Neutrophil (primary cell): ENCODE measurements at regions not wholly inside any gene's neighbourhood (a gene's known extent, or its start where the extent isn't known, plus 50 kb on each side); places are given as distances from the start of the nearest gene placed in this dataset.

ENCODE experiments used
- H3K27ac ChIP-seq: fragments of 200-600 bp; sonication (generic); 2 replicates; pipeline ENCODE4 v1.5.1; 2016; ENCODE audit warnings: mild to moderate bottlenecking, moderate library complexity
- H3K27me3 ChIP-seq: fragments of 200-600 bp; sonication (generic); 2 replicates; pipeline ENCODE4 v1.6.0; 2016; ENCODE audit warnings: mild to moderate bottlenecking
- H3K36me3 ChIP-seq: fragments of 200-600 bp; sonication (generic); 2 replicates; pipeline ENCODE4 v1.5.1; 2017
- H3K4me1 ChIP-seq, 2 experiments: fragments of 200-600 bp in 1 of 2; sonication (generic) in 1 of 2; 1 replicate in 1 of 2; 2 replicates in 1 of 2; pipeline versions ENCODE4 v1.5.1 to v1.6.1; 2013 to 2016; ENCODE audit warnings: low read depth in 1 of 2, low read length in 1 of 2, mild to moderate bottlenecking in 1 of 2, moderate library complexity in 1 of 2; ENCODE audit not compliant: control insufficient read depth in 1 of 2, insufficient read depth in 1 of 2
- H3K4me3 ChIP-seq, 2 experiments: fragments of 200-600 bp in 1 of 2; sonication (generic) in 1 of 2; 1 replicate in 1 of 2; 2 replicates in 1 of 2; pipeline ENCODE4 v1.5.1; 2013 to 2016; ENCODE audit warnings: low read depth in 1 of 2, low read length in 1 of 2, mild to moderate bottlenecking in 1 of 2, moderate library complexity in 1 of 2
- H3K9me3 ChIP-seq: fragments of 200-600 bp; sonication (generic); 2 replicates; pipeline ENCODE4 v1.5.1; 2016
- TF ChIP-seq, protein P1 (sequence below): fragments of 200-600 bp; sonication (generic); IDR thresholded peaks from 2 replicates; pipeline ENCODE4 v1.5.1; 2016; ENCODE audit warnings: antibody characterized with exemption

DNA sequence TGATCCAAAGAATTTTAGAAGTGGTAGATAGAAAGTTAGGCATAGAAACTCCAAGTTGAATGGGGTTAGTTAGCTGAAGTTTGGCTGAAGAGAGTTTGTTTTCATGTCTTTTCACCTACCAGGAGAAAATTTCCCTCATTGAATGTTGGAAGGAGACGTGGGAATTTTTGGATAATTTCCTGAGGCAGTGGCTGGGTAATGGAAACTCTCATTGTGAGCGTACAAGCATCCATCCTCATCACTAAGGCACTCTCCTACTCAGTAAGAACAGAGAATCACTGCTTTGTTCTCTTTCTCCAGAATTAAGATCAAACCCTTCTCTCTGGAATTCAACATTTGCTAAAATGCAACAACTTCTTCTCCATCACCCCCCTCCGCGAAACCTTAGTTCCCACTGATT, 179.7 kb downstream of the PALM2AKAP2 start:
- Histone ChIP-seq H3K36me3 (no peaks in the 10 kb centered on the region), H3K4me3 (no peak overlapping the region), H3K27me3 (peaks cover 10% of the 10 kb centered on the region), H3K4me1 (no peaks in the 10 kb centered on the region), H3K9me3 (no peaks in the 10 kb centered on the region), H3K27ac (no peak overlapping the region)
- TF ChIP-seq, protein P1, sequence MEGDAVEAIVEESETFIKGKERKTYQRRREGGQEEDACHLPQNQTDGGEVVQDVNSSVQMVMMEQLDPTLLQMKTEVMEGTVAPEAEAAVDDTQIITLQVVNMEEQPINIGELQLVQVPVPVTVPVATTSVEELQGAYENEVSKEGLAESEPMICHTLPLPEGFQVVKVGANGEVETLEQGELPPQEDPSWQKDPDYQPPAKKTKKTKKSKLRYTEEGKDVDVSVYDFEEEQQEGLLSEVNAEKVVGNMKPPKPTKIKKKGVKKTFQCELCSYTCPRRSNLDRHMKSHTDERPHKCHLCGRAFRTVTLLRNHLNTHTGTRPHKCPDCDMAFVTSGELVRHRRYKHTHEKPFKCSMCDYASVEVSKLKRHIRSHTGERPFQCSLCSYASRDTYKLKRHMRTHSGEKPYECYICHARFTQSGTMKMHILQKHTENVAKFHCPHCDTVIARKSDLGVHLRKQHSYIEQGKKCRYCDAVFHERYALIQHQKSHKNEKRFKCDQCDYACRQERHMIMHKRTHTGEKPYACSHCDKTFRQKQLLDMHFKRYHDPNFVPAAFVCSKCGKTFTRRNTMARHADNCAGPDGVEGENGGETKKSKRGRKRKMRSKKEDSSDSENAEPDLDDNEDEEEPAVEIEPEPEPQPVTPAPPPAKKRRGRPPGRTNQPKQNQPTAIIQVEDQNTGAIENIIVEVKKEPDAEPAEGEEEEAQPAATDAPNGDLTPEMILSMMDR, result no peak

GRCh38 chr9:109961626-109962025, 181.6 kb downstream of the PALM2AKAP2 start:
- no peaks in the 10 kb centered on the region for H3K4me1 ChIP-seq
- no peaks in the 10 kb centered on the region for H3K36me3 ChIP-seq
- no peak overlapping the region for H3K4me3 ChIP-seq
- no peak overlapping the region for H3K27ac ChIP-seq
- no peaks in the 10 kb centered on the region for H3K9me3 ChIP-seq
- H3K27me3 ChIP-seq, result peaks cover 10% of the 10 kb centered on the region
- TF ChIP-seq, protein P1, result no peak

DNA sequence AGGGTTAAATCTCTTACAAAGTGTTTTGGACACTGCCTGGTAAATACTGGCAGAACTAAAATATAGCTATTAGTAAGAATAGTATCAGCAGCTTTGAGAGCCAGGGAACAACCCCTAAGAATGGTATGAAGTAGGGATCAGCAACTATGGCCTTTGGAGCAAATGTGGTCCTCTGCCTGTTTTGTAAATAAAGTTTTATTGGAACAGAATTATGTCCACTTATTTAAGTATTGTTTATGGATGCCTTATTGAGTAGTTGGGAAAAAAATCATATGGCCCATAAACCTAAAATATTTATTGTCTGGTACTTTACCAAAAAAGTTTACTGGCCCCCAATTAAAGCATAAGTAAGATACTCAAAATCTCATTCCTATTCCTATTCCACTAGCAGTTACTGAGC, 182.2 kb downstream of the PALM2AKAP2 start:
- H3K36me3 ChIP-seq, result no peaks in the 10 kb centered on the region
- H3K27me3 ChIP-seq, result peaks cover 7% of the 10 kb centered on the region
- TF ChIP-seq, protein P1, result no peak
- H3K4me3 ChIP-seq, result no peak overlapping the region
- no peaks in the 10 kb centered on the region for H3K9me3 ChIP-seq
- H3K27ac ChIP-seq, result no peak overlapping the region
- no peaks in the 10 kb centered on the region for H3K4me1 ChIP-seq

- TF ChIP-seq, protein P1, result no peak
- Histone ChIP-seq H3K27me3 (no peaks in the 10 kb centered on the region), H3K4me3 (no peak overlapping the region), H3K27ac (no peak overlapping the region), H3K9me3 (no peaks in the 10 kb centered on the region), H3K4me1 (no peaks in the 10 kb centered on the region), H3K36me3 (no peaks in the 10 kb centered on the region)
Measured at GRCh38 chr9:109963079-109963478, 183.1 kb downstream of the PALM2AKAP2 start.

DNA sequence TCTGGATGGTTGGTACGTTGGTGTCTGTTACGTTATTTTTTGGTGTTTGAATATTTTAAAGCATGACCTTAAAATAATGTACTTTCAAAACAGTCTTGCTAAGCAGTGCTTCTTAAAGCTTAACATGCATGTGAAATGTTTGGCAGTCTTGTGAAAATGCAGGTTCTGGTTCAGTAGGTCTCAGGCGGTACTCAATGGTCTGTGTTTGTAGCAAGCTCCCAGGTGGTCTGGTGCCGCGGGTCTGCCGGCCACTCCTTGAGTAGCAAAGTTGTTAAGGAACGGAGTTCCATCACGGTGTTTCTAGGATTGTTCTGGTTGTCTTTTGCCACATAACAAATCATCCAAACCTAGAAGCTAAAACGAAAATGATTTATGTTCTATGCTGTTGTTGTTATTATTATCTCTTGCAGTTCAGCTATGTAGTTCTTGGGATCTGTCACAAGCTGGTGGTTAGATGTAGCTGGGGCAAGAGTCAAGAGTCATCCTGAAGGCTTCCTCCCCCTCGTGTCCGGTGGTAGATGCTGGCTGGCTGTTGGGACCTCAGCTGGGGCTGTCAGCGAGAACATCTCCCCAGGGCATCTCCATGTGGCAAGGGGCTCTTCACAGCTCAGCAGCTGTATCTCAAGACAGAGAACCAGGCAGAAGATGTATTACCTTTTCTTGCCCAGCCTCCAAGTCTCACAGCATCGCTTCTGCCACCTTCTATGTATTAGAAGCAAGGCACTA, 186.8 kb downstream of the PALM2AKAP2 start:
- H3K4me1 ChIP-seq, result no peaks in the 10 kb centered on the region
- H3K9me3 ChIP-seq, result no peaks in the 10 kb centered on the region
- TF ChIP-seq, protein P1, result no peak
- no peak overlapping the region for H3K4me3 ChIP-seq
- H3K27me3 ChIP-seq, result no peaks in the 10 kb centered on the region
- no peak overlapping the region for H3K27ac ChIP-seq
- no peaks in the 10 kb centered on the region for H3K36me3 ChIP-seq
